T-helper 2 cell treated with Interferon-gamma antibody and Interleukin-4, amounts not matched to agents 100 ng/mL and 5 ng/mL, for 36 hours (primary cell): ENCODE measurements at regions not wholly inside any gene's neighbourhood (a gene's known extent, or its start where the extent isn't known, plus 50 kb on each side); places are given as distances from the start of the nearest gene placed in this dataset.

Experiments used
- intact Hi-C: fragments of 100-400 bp; cut with micrococcal nuclease; formaldehyde crosslinking; loops from one replicate; pipeline ENCODE4 v1.15.1; 2023

GRCh38 chr18:22332590-22332989 lies 85.1 kb downstream of the CTAGE1 start:
- intact Hi-C loops = no loop called here

- intact Hi-C loops = no loop called here
Observed at GRCh38 chr18:22330508-22330907, 87.2 kb downstream of the CTAGE1 start.

GRCh38 chr18:22325396-22325795 lies 92.3 kb downstream of the CTAGE1 start:
- intact Hi-C loops = no loop called here

GRCh38 chr18:22324191-22325131 lies 93.3 kb downstream of the CTAGE1 start:
- intact Hi-C loops = no loop called here

GRCh38 chr18:22322243-22322691 lies 95.4 kb downstream of the CTAGE1 start:
- intact Hi-C loops = no loop called here

- intact Hi-C loops = no loop called here
Observed at GRCh38 chr18:22320771-22321170, 96.9 kb downstream of the CTAGE1 start.

GRCh38 chr18:22320155-22320554 lies 97.6 kb downstream of the CTAGE1 start:
- intact Hi-C loops = no loop called here

GRCh38 chr18:22318745-22319407 lies 98.8 kb downstream of the CTAGE1 start:
- intact Hi-C loops = no loop called here

GRCh38 chr18:22314420-22314819 lies 103.3 kb downstream of the CTAGE1 start:
- intact Hi-C loops = no loop called here

GRCh38 chr18:22314001-22314400 lies 103.7 kb downstream of the CTAGE1 start:
- intact Hi-C loops = no loop called here

- intact Hi-C loops = no loop called here
Observed at GRCh38 chr18:22311301-22311700, 106.4 kb downstream of the CTAGE1 start.

GRCh38 chr18:22309191-22309590 lies 108.5 kb downstream of the CTAGE1 start:
- intact Hi-C loops = no loop called here

- intact Hi-C loops = no loop called here
Observed at GRCh38 chr18:22307528-22307927, 110.2 kb downstream of the CTAGE1 start.

- intact Hi-C loops = no loop called here
Observed at GRCh38 chr18:22303927-22304326, 113.8 kb downstream of the CTAGE1 start.

- intact Hi-C loops = no loop called here
Observed at GRCh38 chr18:22302144-22302543, 115.6 kb downstream of the CTAGE1 start.

- intact Hi-C loops = no loop called here
Observed at GRCh38 chr18:22300665-22301636, 116.8 kb downstream of the CTAGE1 start.

- intact Hi-C loops = no loop called here
Observed at GRCh38 chr18:22297008-22297407, 120.7 kb downstream of the CTAGE1 start.

GRCh38 chr18:22296304-22296703 lies 121.4 kb downstream of the CTAGE1 start:
- intact Hi-C loops = no loop called here

GRCh38 chr18:22293417-22293816 lies 124.0 kb downstream of the GATA6 start:
- intact Hi-C loops = no loop called here

GRCh38 chr18:22290004-22290403 lies 120.6 kb downstream of the GATA6 start:
- intact Hi-C loops = no loop called here

- intact Hi-C loops = no loop called here
Observed at GRCh38 chr18:22286585-22286984, 117.2 kb downstream of the GATA6 start.
